Neutrophil (primary cell): ENCODE measurements at regions not wholly inside any gene's neighbourhood (a gene's known extent, or its start where the extent isn't known, plus 50 kb on each side); places are given as distances from the start of the nearest gene placed in this dataset.
"Not testable (repeated sequence)": the region's sequence is repeated elsewhere in the genome, so short reads cannot be mapped to it uniquely, and the experiment has no call there.

Experiments
- H3K27ac ChIP-seq: fragments of 200-600 bp; sonication (generic); 2 replicates; pipeline ENCODE4 v1.5.1; 2016; ENCODE audit warnings: mild to moderate bottlenecking, moderate library complexity
- H3K27me3 ChIP-seq: fragments of 200-600 bp; sonication (generic); 2 replicates; pipeline ENCODE4 v1.6.0; 2016; ENCODE audit warnings: mild to moderate bottlenecking
- H3K36me3 ChIP-seq: fragments of 200-600 bp; sonication (generic); 2 replicates; pipeline ENCODE4 v1.5.1; 2017
- H3K4me1 ChIP-seq, 2 experiments: fragments of 200-600 bp in 1 of 2; sonication (generic) in 1 of 2; 1 replicate in 1 of 2; 2 replicates in 1 of 2; pipeline versions ENCODE4 v1.5.1 to v1.6.1; 2013 to 2016; ENCODE audit warnings: low read depth in 1 of 2, low read length in 1 of 2, mild to moderate bottlenecking in 1 of 2, moderate library complexity in 1 of 2; ENCODE audit not compliant: control insufficient read depth in 1 of 2, insufficient read depth in 1 of 2
- H3K4me3 ChIP-seq, 2 experiments: fragments of 200-600 bp in 1 of 2; sonication (generic) in 1 of 2; 1 replicate in 1 of 2; 2 replicates in 1 of 2; pipeline ENCODE4 v1.5.1; 2013 to 2016; ENCODE audit warnings: low read depth in 1 of 2, low read length in 1 of 2, mild to moderate bottlenecking in 1 of 2, moderate library complexity in 1 of 2
- H3K9me3 ChIP-seq: fragments of 200-600 bp; sonication (generic); 2 replicates; pipeline ENCODE4 v1.5.1; 2016
- CTCF ChIP-seq: fragments of 200-600 bp; sonication (generic); IDR thresholded peaks from 2 replicates; pipeline ENCODE4 v1.5.1; 2016; ENCODE audit warnings: antibody characterized with exemption

GRCh38 chr17:27181935-27182334, 112.0 kb upstream of the WSB1 start:
- no peak for TF ChIP-seq CTCF
- Histone ChIP-seq H3K27ac (no peak overlapping the region), H3K9me3 (peaks cover 6% of the 10 kb centered on the region), H3K4me3 (no peak overlapping the region), H3K27me3 (no peaks in the 10 kb centered on the region), H3K36me3 (no peaks in the 10 kb centered on the region), H3K4me1 (no peaks in the 10 kb centered on the region)

DNA sequence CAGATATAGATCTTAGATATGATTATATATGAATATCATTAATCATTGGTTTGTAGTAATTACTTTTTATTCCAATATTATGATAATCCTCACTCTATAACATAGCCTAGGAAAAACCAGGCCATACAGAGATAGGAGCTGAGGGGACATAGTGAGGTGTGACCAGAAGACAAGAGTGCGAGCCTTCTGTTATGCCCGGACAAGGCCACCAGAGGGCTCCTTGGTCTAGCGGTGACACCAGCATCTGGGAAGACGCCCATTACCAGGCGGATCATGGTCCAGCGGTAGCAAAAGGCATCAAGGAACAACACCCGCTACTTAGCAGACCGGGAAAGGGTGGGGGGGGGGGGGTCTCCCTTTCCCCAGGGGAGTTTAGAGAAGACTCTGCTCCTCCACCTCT, 96.4 kb upstream of the WSB1 start:
- not testable (repeated sequence) for H3K9me3 ChIP-seq, H3K4me3 ChIP-seq, H3K27ac ChIP-seq, H3K27me3 ChIP-seq, H3K4me1 ChIP-seq, H3K36me3 ChIP-seq

GRCh38 chr17:27199948-27200347, 94.0 kb upstream of the WSB1 start:
- Histone ChIP-seq H3K27ac (no peak overlapping the region), H3K9me3 (peaks cover 3% of the 10 kb centered on the region), H3K36me3 (no peaks in the 10 kb centered on the region), H3K27me3 (no peaks in the 10 kb centered on the region), H3K4me1 (no peaks in the 10 kb centered on the region), H3K4me3 (no peak overlapping the region)
- TF ChIP-seq CTCF: no peak

DNA sequence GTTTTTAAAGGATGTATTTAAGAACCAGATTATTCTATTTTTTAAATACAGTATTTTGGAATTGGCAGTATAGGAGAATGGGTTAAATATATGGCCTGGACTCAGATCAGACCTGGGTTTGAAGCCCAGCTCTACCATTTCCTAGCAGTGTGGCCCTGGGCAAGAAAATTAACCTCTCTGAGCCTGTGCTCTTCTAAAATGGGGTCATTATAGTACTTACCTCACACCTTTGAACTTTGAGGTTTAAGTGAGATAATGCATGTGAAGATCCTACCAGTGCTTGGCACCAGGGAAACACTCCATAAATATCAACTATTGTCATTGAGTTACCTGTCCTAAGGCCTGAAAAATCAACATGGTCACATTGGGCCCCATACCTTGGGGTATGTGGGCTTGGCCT, 93.4 kb upstream of the WSB1 start:
- no peak overlapping the region for H3K4me3 ChIP-seq
- H3K9me3 ChIP-seq: peaks cover 3% of the 10 kb centered on the region
- H3K4me1 ChIP-seq: no peaks in the 10 kb centered on the region
- H3K36me3 ChIP-seq: no peaks in the 10 kb centered on the region
- no peak overlapping the region for H3K27ac ChIP-seq
- TF ChIP-seq CTCF: no peak
- H3K27me3 ChIP-seq: no peaks in the 10 kb centered on the region

- Histone ChIP-seq H3K4me1 (no peaks in the 10 kb centered on the region), H3K9me3 (no peaks in the 10 kb centered on the region), H3K27me3 (no peaks in the 10 kb centered on the region), H3K27ac (no peak overlapping the region), H3K4me3 (no peak overlapping the region), H3K36me3 (no peaks in the 10 kb centered on the region)
- TF ChIP-seq CTCF: no peak
Measured at GRCh38 chr17:27203241-27203640, 90.7 kb upstream of the WSB1 start.

DNA sequence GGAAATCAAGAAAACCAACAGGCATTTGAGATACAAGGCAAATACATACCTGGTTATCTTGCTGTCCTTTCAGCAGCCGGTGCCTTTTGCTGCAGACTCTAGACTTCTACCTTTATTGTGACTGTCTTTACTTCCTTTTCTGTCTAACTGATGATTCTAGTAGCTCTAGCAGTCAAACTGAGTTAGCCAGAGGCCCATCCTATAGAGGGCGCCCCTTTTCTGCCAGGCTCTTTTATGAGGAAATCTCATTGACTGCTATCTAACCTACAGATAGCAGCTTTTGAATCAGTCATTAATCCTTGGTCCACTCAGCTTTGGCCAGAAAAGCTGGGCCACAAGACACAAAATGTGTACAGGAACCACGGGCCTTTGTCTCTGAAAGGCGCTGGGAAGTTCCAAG, 87.5 kb upstream of the WSB1 start:
- no peaks in the 10 kb centered on the region for H3K36me3 ChIP-seq
- no peak overlapping the region for H3K27ac ChIP-seq
- H3K4me3 ChIP-seq: no peak overlapping the region
- H3K9me3 ChIP-seq: no peaks in the 10 kb centered on the region
- H3K4me1 ChIP-seq: no peaks in the 10 kb centered on the region
- no peaks in the 10 kb centered on the region for H3K27me3 ChIP-seq
- no peak for TF ChIP-seq CTCF
